ENCODE measurements at regions not wholly inside any gene's neighbourhood (a gene's known extent, or its start where the extent isn't known, plus 50 kb on each side); places are given as distances from the start of the nearest gene placed in this dataset.
"Not testable (repeated sequence)": the region's sequence is repeated elsewhere in the genome, so short reads cannot be mapped to it uniquely, and the experiment has no call there.

DNA sequence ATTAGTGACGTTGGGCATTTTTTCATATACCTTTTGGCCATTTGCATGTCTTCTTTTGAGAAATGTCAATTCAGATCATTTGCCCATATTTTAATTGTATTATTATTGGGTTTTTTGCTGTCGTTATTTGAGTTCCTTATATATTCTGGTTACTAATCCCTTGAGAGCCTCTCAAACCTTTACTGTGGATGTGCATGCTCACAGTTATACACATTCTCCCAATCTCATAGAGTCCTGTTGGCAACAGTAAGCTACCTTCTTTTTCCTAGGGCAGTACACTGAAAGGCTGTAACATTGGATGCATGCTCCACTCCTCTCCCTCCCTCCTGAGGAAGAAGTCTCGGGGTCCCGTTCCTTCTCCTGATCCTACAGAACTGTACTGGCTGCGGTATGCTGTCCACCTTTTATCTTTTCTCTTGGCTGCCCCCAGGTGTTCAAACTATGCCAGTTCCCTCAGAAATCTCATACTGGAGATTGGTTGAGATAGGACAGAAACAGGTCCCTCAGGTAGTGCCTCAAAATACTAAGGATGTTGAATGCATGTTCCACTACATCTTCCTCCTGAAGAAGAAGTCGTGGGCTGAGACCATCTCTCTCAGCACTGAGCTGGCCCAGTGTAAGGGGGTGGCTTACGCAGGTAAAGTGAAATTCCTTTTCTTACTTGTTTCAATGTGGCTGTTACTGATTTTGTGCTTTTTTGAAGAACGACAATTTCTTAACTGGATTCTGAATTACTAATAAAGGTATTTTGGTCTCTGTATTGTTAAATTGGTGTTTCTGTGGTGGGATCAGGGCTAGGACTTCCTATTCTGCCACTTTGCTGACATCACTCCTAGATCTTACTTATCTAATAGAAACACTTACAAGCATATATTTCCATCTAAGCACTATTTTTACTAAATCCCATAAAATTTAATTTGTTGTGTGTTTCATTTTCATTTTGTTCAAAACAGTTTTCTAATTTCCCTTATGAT, 145.4 kb upstream of the HUWE1 start:
- Histone ChIP-seq H3K4me1 (replicated peaks in 1 of 2) (no peaks in the 10 kb centered on the region), H3K9me3 (replicated peaks in 1 of 3) (no peaks in the 10 kb centered on the region), H3K27me3 (no peaks in the 10 kb centered on the region), H3K27ac (no peak overlapping the region), H3K36me3 (replicated peaks in 1 of 2) (no peaks in the 10 kb centered on the region), H3K4me3 (no peak overlapping the region)
- DNase-seq, result peak in 5 of 7 donors; percentile 15 to 56 (median 32)
- TF ChIP-seq CTCF (IDR thresholded peaks at IDR 0.05), result peak in 5 of 6 experiments; percentile 21 to 39 (median 32)
- no peak for TF ChIP-seq POLR2A (IDR thresholded peaks at IDR 0.05)
- intact Hi-C loops (cut with DNase I), result no loop called here
- WGBS, 4 donors, result 37 to 52% (median 43%) methylated on average over 8 of the region's 8 CpGs

- no peak for DNase-seq
- intact Hi-C loops (cut with DNase I), result no loop called here
- Histone ChIP-seq H3K4me1 (replicated peaks in 1 of 2) (no peaks in the 10 kb centered on the region), H3K9me3 (replicated peaks in 1 of 3) (no peaks in the 10 kb centered on the region), H3K36me3 (replicated peaks in 1 of 2) (no peaks in the 10 kb centered on the region), H3K27me3 (peaks cover 10% of the 10 kb centered on the region), H3K27ac (no peak overlapping the region), H3K4me3 (no peak overlapping the region)
- TF ChIP-seq POLR2A (IDR thresholded peaks at IDR 0.05) (no peak), CTCF (IDR thresholded peaks at IDR 0.05) (no peak)
- WGBS, 4 donors, result 56 to 69% (median 69%) methylated on average over 2 of the region's 2 CpGs; no CpG with 5 or more reads in 1 of the 4 donors
Measured at GRCh38 chrX:53824686-53825085, 138.2 kb upstream of the HUWE1 start.

GRCh38 chrX:53818115-53818514, 131.6 kb upstream of the HUWE1 start:
- peaks cover 14% of the 10 kb centered on the region for H3K27me3 ChIP-seq
- H3K36me3 ChIP-seq (replicated peaks in 1 of 2); H3K9me3 ChIP-seq (replicated peaks in 1 of 3); DNase-seq; intact Hi-C loops (cut with DNase I); H3K4me3 ChIP-seq; H3K27ac ChIP-seq; H3K4me1 ChIP-seq (replicated peaks in 1 of 2): not testable (repeated sequence)
- WGBS, 4 donors, result 90 to 100% (median 94%) methylated on average over 1 of the region's 1 CpG

GRCh38 chrX:53817548-53817947, 131.0 kb upstream of the HUWE1 start:
- no peaks in the 10 kb centered on the region for H3K4me1 ChIP-seq (replicated peaks in 1 of 2)
- no peaks in the 10 kb centered on the region for H3K9me3 ChIP-seq (replicated peaks in 1 of 3)
- H3K27me3 ChIP-seq, result peaks cover 14% of the 10 kb centered on the region
- H3K27ac ChIP-seq, result no peak overlapping the region
- no peak for TF ChIP-seq CTCF (IDR thresholded peaks at IDR 0.05)
- no peak for TF ChIP-seq POLR2A (IDR thresholded peaks at IDR 0.05)
- intact Hi-C loops (cut with DNase I), result no loop called here
- 45 to 70% (median 62%) methylated on average over 3 of the region's 3 CpGs for WGBS, 4 donors
- no peaks in the 10 kb centered on the region for H3K36me3 ChIP-seq (replicated peaks in 1 of 2)
- DNase-seq, result no peak
- no peak overlapping the region for H3K4me3 ChIP-seq
